Thyroid gland (tissue), 4 donors: ENCODE measurements at regions not wholly inside any gene's neighbourhood (a gene's known extent, or its start where the extent isn't known, plus 50 kb on each side); places are given as distances from the start of the nearest gene placed in this dataset.
A peak's percentile ranks its signal among the peaks of the same experiment; 100 is the strongest.

Experiments used
- DNase-seq, 2 donors: peaks; one replicate each; pipeline ENCODE4 v3.0.0-alpha.2; 2019
- H3K27ac ChIP-seq, 3 donors: fragments of 200-600 bp; sonication (generic); 1 replicate in 2 of 3; 2 replicates in 1 of 3; pipeline ENCODE4 v1.5.1; 2016 to 2019; ENCODE audit warnings: mild to moderate bottlenecking in 1 of 3, moderate library complexity in 1 of 3
- H3K27me3 ChIP-seq: fragments of 200-600 bp; sonication (generic); one replicate; pipeline ENCODE4 v1.5.1; 2019
- H3K36me3 ChIP-seq, 2 donors: fragments of 200-600 bp; sonication (generic); one replicate each; pipeline ENCODE4 v1.5.1; 2016 to 2019
- H3K4me1 ChIP-seq, 2 donors: fragments of 200-600 bp; sonication (generic); one replicate each; pipeline ENCODE4 v1.5.1; 2017 to 2019
- H3K4me3 ChIP-seq, 3 donors: fragments of 200-600 bp; sonication (generic); replicated peaks in 1 of 3; 1 replicate in 2 of 3; 2 replicates in 1 of 3; pipeline ENCODE4 v1.5.1; 2016; ENCODE audit warnings: mild to moderate bottlenecking in 1 of 3
- H3K9me3 ChIP-seq: fragments of 200-600 bp; sonication (generic); one replicate; pipeline ENCODE4 v1.5.1; 2017
- CTCF ChIP-seq, 6 experiments: fragments of 200-600 bp in 3 of 6; fragments of 450-650 bp in 3 of 6; sonication (generic) in 3 of 6; IDR thresholded peaks; one replicate each; pipeline ENCODE4 v1.5.1; 2016 to 2019; ENCODE audit warnings: antibody characterized with exemption in 6 of 6, mild to moderate bottlenecking in 2 of 6, inconsistent platforms in 1 of 6, moderate library complexity in 1 of 6
- POLR2A ChIP-seq, 2 donors: fragments of 450-650 bp; IDR thresholded peaks; one replicate each; pipeline ENCODE4 v1.6.1; 2017; ENCODE audit warnings: antibody characterized with exemption in 2 of 2, mild to moderate bottlenecking in 2 of 2, moderate library complexity in 1 of 2
- whole genome bisulfite sequencing, 2 donors: methylation state at CpG; one replicate each; pipeline ENCODE4 v1.1.5; 2017; 5-methylcytosine and 5-hydroxymethylcytosine counted together
- intact Hi-C: fragments of 100-400 bp; cut with DNase I; formaldehyde crosslinking; loops from one replicate; pipeline ENCODE4 v1.15.1; 2023

- H3K36me3 ChIP-seq = no peaks in the 10 kb centered on the region
- no peak overlapping the region for H3K4me3 ChIP-seq
- peaks cover 8 to 10% of the 10 kb centered on the region in 2 donors for H3K4me1 ChIP-seq
- 96 to 98% methylated on average over 5 of the region's 5 CpGs for WGBS, 2 donors
- no peaks in the 10 kb centered on the region for H3K27me3 ChIP-seq
- TF ChIP-seq CTCF (IDR thresholded peaks at IDR 0.05) (no peak), POLR2A (IDR thresholded peaks at IDR 0.05) (no peak)
- DNase-seq = no peak
- H3K9me3 ChIP-seq = no peaks in the 10 kb centered on the region
- no peak overlapping the region for H3K27ac ChIP-seq
- intact Hi-C loops = no loop called here
Measured at GRCh38 chr5:56591081-56591480, 224.3 kb upstream of the MAP3K1 start.

GRCh38 chr5:56589481-56589860 is 225.9 kb upstream of the MAP3K1 start:
- peak in 1 of 2 donors; percentile 13 for DNase-seq
- intact Hi-C loops = no loop called here
- H3K27ac ChIP-seq = no peak overlapping the region
- H3K4me3 ChIP-seq = no peak overlapping the region
- WGBS, 2 donors = 79 to 83% methylated on average over 6 of the region's 6 CpGs
- no peaks in the 10 kb centered on the region for H3K36me3 ChIP-seq
- H3K9me3 ChIP-seq = no peaks in the 10 kb centered on the region
- no peak for TF ChIP-seq POLR2A (IDR thresholded peaks at IDR 0.05)
- no peak for TF ChIP-seq CTCF (IDR thresholded peaks at IDR 0.05)
- peaks cover 15 to 19% of the 10 kb centered on the region in 2 donors for H3K4me1 ChIP-seq
- H3K27me3 ChIP-seq = no peaks in the 10 kb centered on the region

GRCh38 chr5:56588636-56589480 is 226.5 kb upstream of the MAP3K1 start:
- Histone ChIP-seq H3K27me3 (no peaks in the 10 kb centered on the region), H3K4me3 (no peak overlapping the region), H3K36me3 (no peaks in the 10 kb centered on the region), H3K4me1 (peaks cover 15 to 19% of the 10 kb centered on the region in 2 donors), H3K9me3 (no peaks in the 10 kb centered on the region), H3K27ac (no peak overlapping the region)
- intact Hi-C loops = no loop called here
- TF ChIP-seq POLR2A (IDR thresholded peaks at IDR 0.05) (no peak), CTCF (IDR thresholded peaks at IDR 0.05) (no peak)
- 66 to 81% methylated on average over 11 to 14 of the region's 16 CpGs for WGBS, 2 donors
- peak; percentile 9 to 20 for DNase-seq

GRCh38 chr5:56588131-56588487 is 227.2 kb upstream of the MAP3K1 start:
- 89 to 96% methylated on average over 2 of the region's 2 CpGs for WGBS, 2 donors
- intact Hi-C loops = no loop called here
- peaks cover 15 to 19% of the 10 kb centered on the region in 2 donors for H3K4me1 ChIP-seq
- no peaks in the 10 kb centered on the region for H3K36me3 ChIP-seq
- no peak overlapping the region for H3K4me3 ChIP-seq
- H3K9me3 ChIP-seq = no peaks in the 10 kb centered on the region
- H3K27me3 ChIP-seq = no peaks in the 10 kb centered on the region
- no peak overlapping the region for H3K27ac ChIP-seq
- DNase-seq = no peak
- TF ChIP-seq CTCF (IDR thresholded peaks at IDR 0.05) (no peak), POLR2A (IDR thresholded peaks at IDR 0.05) (no peak)

- Histone ChIP-seq H3K27me3 (no peaks in the 10 kb centered on the region), H3K4me1 (peaks cover 15 to 19% of the 10 kb centered on the region in 2 donors), H3K36me3 (no peaks in the 10 kb centered on the region), H3K27ac (no peak overlapping the region), H3K4me3 (no peak overlapping the region), H3K9me3 (no peaks in the 10 kb centered on the region)
- 91 to 93% methylated on average over 5 of the region's 5 CpGs for WGBS, 2 donors
- TF ChIP-seq POLR2A (IDR thresholded peaks at IDR 0.05) = no peak
- TF ChIP-seq CTCF (IDR thresholded peaks at IDR 0.05) = no peak
- DNase-seq = no peak
- intact Hi-C loops = no loop called here
Measured at GRCh38 chr5:56587381-56588130, 227.8 kb upstream of the MAP3K1 start.
